ENCODE measurements at regions not wholly inside any gene's neighbourhood (a gene's known extent, or its start where the extent isn't known, plus 50 kb on each side); places are given as distances from the start of the nearest gene placed in this dataset.

DNA sequence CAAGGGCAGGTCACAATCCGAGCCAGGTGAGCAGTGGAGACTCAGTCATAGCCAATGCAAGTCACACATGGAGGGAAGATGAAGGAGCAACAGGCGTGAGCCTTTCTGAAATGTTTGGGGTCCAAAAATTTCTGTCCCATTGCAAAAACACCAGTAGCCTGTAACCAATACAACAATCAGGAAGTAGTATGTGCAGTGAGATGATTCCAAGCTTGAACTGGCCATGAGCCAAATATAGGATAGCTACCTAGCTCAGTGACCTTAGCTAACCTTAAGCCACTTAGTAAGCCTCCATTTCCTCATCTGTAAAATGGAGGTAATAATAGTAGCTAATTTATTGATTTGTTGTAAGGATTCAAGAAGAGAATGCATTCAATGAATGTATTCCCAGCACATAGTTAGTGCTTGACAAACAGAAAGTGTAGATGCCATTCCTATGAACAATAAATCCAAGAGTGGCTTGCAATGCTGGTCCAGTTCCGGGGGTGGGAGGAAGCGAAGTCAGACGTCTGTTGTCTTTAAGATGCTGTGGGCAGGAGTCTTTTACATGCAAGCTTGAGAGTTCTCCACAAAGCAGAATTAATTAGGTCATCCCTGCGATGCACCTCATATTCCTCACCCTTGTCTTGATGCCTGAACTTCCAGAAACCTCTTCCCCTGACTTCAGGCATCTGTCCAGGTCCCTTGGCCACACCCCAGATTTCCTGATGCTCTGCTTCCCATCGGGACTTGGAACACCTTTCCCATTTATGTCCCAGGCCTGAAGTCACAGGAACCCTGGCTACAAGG is 195.7 kb upstream of the UBL3 start:
- Mint-ChIP-seq H3K4me3 (peak overlapping the region in 1 of 4 donors; percentile 40), H3K27me3 (peaks cover 5% of the 10 kb centered on the region), H3K27ac (peak overlapping the region; percentile 2 to 58 (median 12)), H3K36me3 (no peaks in the 10 kb centered on the region), H3K4me1 (peaks cover 4 to 8% (median 6%) of the 10 kb centered on the region in 4 donors), H3K9me3 (peaks cover 0 to 2% (median 0%) of the 10 kb centered on the region in 7 donors)
- Histone ChIP-seq H3K4me3 (ENCODE audit: low read depth, low read length) (no peak overlapping the region), H3K27ac (ENCODE audit: insufficient read depth, low read length, poor library complexity, severe bottlenecking) (no peak overlapping the region), H3K9me3 (ENCODE audit: control insufficient read depth in 2 of 2, low read length in 2 of 2) (no peaks in the 10 kb centered on the region), H3K4me1 (ENCODE audit: control insufficient read depth, insufficient read depth, low read length, poor library complexity, severe bottlenecking) (peaks cover 9% of the 10 kb centered on the region), H3K36me3 (ENCODE audit: control insufficient read depth, insufficient read depth, low read length) (no peaks in the 10 kb centered on the region), H3K27me3 (ENCODE audit: control insufficient read depth, insufficient read depth, low read length) (no peaks in the 10 kb centered on the region)
- ATAC-seq (ENCODE audit: low read depth in 2 of 2) (no peak), DNase-seq (no peak)

- peaks cover 4 to 8% (median 6%) of the 10 kb centered on the region in 4 donors for H3K4me1 Mint-ChIP-seq
- no peaks in the 10 kb centered on the region for H3K27me3 ChIP-seq (ENCODE audit: control insufficient read depth, insufficient read depth, low read length)
- H3K9me3 ChIP-seq (ENCODE audit: control insufficient read depth in 2 of 2, low read length in 2 of 2): no peaks in the 10 kb centered on the region
- ATAC-seq (ENCODE audit: low read depth in 2 of 2) (no peak), DNase-seq (no peak)
- H3K36me3 Mint-ChIP-seq: no peaks in the 10 kb centered on the region
- H3K9me3 Mint-ChIP-seq: peaks cover 0 to 2% (median 0%) of the 10 kb centered on the region in 7 donors
- H3K36me3 ChIP-seq (ENCODE audit: control insufficient read depth, insufficient read depth, low read length): no peaks in the 10 kb centered on the region
- no peak overlapping the region for H3K4me3 ChIP-seq (ENCODE audit: low read depth, low read length)
- H3K4me3 Mint-ChIP-seq: no peak overlapping the region
- H3K27me3 Mint-ChIP-seq: peaks cover 16% of the 10 kb centered on the region
- no peak overlapping the region for H3K27ac Mint-ChIP-seq
- no peak overlapping the region for H3K27ac ChIP-seq (ENCODE audit: insufficient read depth, low read length, poor library complexity, severe bottlenecking)
- H3K4me1 ChIP-seq (ENCODE audit: control insufficient read depth, insufficient read depth, low read length, poor library complexity, severe bottlenecking): peaks cover 9% of the 10 kb centered on the region
Measured at GRCh38 chr13:30044932-30045331, 194.5 kb upstream of the UBL3 start.

GRCh38 chr13:30043631-30043925 is 193.2 kb upstream of the UBL3 start:
- H3K27ac Mint-ChIP-seq: no peak overlapping the region
- H3K27me3 ChIP-seq (ENCODE audit: control insufficient read depth, insufficient read depth, low read length): no peaks in the 10 kb centered on the region

DNA sequence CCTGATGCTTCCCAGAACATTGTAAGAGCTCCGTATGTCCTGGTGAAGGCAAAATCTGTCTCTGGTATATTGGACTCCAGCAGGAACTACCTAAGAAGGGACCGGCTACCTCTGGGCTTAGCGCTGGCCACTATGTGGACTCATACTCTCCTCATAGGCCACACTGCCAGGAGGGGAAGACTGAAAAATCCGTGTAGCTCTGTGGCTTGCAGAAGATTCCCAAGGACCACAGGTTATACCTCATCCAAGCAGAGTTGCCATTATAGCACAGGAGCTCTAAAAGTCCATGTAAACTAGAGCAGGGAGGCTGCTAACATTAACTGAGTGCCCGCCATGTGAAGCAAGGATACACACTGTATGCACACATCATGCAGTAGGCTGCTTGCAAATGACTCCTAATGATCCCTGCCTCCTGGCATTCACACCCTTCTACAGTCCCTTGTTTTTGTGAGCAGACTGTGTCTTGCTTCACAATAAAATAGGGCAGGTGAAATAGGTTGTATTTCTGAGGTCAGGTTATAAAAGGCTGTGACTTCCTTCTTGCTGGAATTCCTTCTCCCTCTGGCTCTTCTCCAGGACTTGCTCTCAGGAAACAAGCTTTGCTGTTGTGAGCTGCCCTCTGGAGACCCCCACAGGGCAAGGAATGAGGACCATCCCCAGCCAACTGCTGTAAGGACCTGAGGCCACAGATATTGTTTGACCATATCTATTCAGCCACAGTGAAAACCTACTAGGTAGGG is 192.6 kb upstream of the UBL3 start:
- Histone ChIP-seq H3K27me3 (ENCODE audit: control insufficient read depth, insufficient read depth, low read length) (peaks cover 3% of the 10 kb centered on the region), H3K36me3 (ENCODE audit: control insufficient read depth, insufficient read depth, low read length) (no peaks in the 10 kb centered on the region), H3K4me3 (ENCODE audit: low read depth, low read length) (no peak overlapping the region), H3K27ac (ENCODE audit: insufficient read depth, low read length, poor library complexity, severe bottlenecking) (no peak overlapping the region), H3K4me1 (ENCODE audit: control insufficient read depth, insufficient read depth, low read length, poor library complexity, severe bottlenecking) (peaks cover 8% of the 10 kb centered on the region), H3K9me3 (ENCODE audit: control insufficient read depth in 2 of 2, low read length in 2 of 2) (no peaks in the 10 kb centered on the region)
- DNase-seq (no peak), ATAC-seq (ENCODE audit: low read depth in 2 of 2) (no peak)
- Mint-ChIP-seq H3K27ac (no peak overlapping the region), H3K9me3 (peaks cover 0 to 4% (median 0%) of the 10 kb centered on the region in 7 donors), H3K27me3 (peaks cover 33% of the 10 kb centered on the region), H3K4me1 (peaks cover 4 to 8% (median 6%) of the 10 kb centered on the region in 4 donors), H3K36me3 (no peaks in the 10 kb centered on the region), H3K4me3 (no peak overlapping the region)

More at GRCh38 chr13:30043631-30043925, 193.2 kb upstream of the UBL3 start:
- no peak for DNase-seq
- Mint-ChIP-seq H3K9me3 (peaks cover 0 to 2% (median 0%) of the 10 kb centered on the region in 7 donors), H3K4me3 (no peak overlapping the region), H3K4me1 (peaks cover 4 to 8% (median 6%) of the 10 kb centered on the region in 4 donors), H3K27me3 (peaks cover 29% of the 10 kb centered on the region), H3K36me3 (no peaks in the 10 kb centered on the region)
- no peak overlapping the region for H3K4me3 ChIP-seq (ENCODE audit: low read depth, low read length)
- ATAC-seq (ENCODE audit: low read depth in 2 of 2): no peak
- H3K27ac ChIP-seq (ENCODE audit: insufficient read depth, low read length, poor library complexity, severe bottlenecking): no peak overlapping the region
- peaks cover 9% of the 10 kb centered on the region for H3K4me1 ChIP-seq (ENCODE audit: control insufficient read depth, insufficient read depth, low read length, poor library complexity, severe bottlenecking)
- H3K9me3 ChIP-seq (ENCODE audit: control insufficient read depth in 2 of 2, low read length in 2 of 2): no peaks in the 10 kb centered on the region
- no peaks in the 10 kb centered on the region for H3K36me3 ChIP-seq (ENCODE audit: control insufficient read depth, insufficient read depth, low read length)

DNA sequence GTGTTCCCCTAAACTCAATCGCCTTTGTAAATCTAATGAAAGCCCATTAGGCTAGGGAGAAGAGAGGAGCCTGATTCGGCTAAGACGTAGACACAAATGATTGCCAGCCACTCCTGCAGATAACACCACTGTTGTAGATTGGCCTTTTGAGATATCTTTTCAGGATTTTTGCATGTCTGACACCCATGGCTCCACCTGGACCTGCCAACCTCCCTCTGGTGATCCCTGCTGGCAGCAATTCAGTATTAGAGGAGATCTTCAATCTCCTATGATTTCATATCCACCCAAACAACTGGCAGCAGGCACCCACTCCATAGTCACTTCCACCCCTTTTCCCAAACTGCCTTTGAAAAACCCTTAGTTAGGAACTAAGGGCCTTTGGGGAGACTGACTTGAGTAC is 191.9 kb upstream of the UBL3 start:
- peaks cover 0 to 4% (median 0%) of the 10 kb centered on the region in 7 donors for H3K9me3 Mint-ChIP-seq
- Histone ChIP-seq H3K9me3 (ENCODE audit: control insufficient read depth in 2 of 2, low read length in 2 of 2) (no peaks in the 10 kb centered on the region), H3K4me3 (ENCODE audit: low read depth, low read length) (no peak overlapping the region), H3K36me3 (ENCODE audit: control insufficient read depth, insufficient read depth, low read length) (no peaks in the 10 kb centered on the region), H3K4me1 (ENCODE audit: control insufficient read depth, insufficient read depth, low read length, poor library complexity, severe bottlenecking) (peaks cover under 1% of the 10 kb centered on the region), H3K27ac (ENCODE audit: insufficient read depth, low read length, poor library complexity, severe bottlenecking) (no peak overlapping the region), H3K27me3 (ENCODE audit: control insufficient read depth, insufficient read depth, low read length) (peaks cover 3% of the 10 kb centered on the region)
- H3K4me3 Mint-ChIP-seq: no peak overlapping the region
- H3K4me1 Mint-ChIP-seq: peaks cover 2 to 4% (median 3%) of the 10 kb centered on the region in 4 donors
- DNase-seq (no peak), ATAC-seq (ENCODE audit: low read depth in 2 of 2) (no peak)
- H3K27me3 Mint-ChIP-seq: peaks cover 38% of the 10 kb centered on the region
- H3K27ac Mint-ChIP-seq: no peak overlapping the region
- H3K36me3 Mint-ChIP-seq: no peaks in the 10 kb centered on the region

DNA sequence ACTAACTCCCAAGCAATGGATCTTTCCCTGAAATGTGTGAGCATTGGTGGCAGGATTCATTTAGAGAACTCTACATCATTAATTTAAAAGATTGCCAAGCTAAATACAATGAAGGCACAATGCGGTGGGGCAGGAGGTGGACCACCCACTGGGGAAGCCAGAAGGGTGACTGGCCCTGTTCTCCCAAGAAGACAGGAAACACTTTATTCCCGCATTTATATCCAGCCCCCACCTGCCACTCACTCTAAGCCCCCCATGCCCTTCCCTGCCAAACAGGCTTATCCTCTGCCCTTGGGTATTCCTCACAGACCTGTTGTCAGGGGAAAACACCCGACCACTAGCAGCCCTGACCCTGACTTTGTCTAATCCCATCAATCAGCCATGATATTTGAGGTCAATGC is 189.1 kb upstream of the UBL3 start:
- H3K4me1 Mint-ChIP-seq: no peaks in the 10 kb centered on the region
- peaks cover 47% of the 10 kb centered on the region for H3K27me3 Mint-ChIP-seq

GRCh38 chr13:30038884-30039283 is 188.5 kb upstream of the UBL3 start:
- no peak for ATAC-seq (ENCODE audit: low read depth in 2 of 2)
- no peak for DNase-seq
- no peak overlapping the region for H3K4me3 ChIP-seq (ENCODE audit: low read depth, low read length)
- H3K27ac Mint-ChIP-seq: no peak overlapping the region
- no peaks in the 10 kb centered on the region for H3K9me3 ChIP-seq (ENCODE audit: control insufficient read depth in 2 of 2, low read length in 2 of 2)
- H3K9me3 Mint-ChIP-seq: peaks cover 0 to 2% (median 0%) of the 10 kb centered on the region in 7 donors
- H3K4me1 ChIP-seq (ENCODE audit: control insufficient read depth, insufficient read depth, low read length, poor library complexity, severe bottlenecking): no peaks in the 10 kb centered on the region
- peaks cover 47% of the 10 kb centered on the region for H3K27me3 Mint-ChIP-seq
- no peaks in the 10 kb centered on the region for H3K4me1 Mint-ChIP-seq
- no peaks in the 10 kb centered on the region for H3K36me3 Mint-ChIP-seq
- peaks cover 3% of the 10 kb centered on the region for H3K27me3 ChIP-seq (ENCODE audit: control insufficient read depth, insufficient read depth, low read length)
- H3K4me3 Mint-ChIP-seq: no peak overlapping the region
- H3K27ac ChIP-seq (ENCODE audit: insufficient read depth, low read length, poor library complexity, severe bottlenecking): no peak overlapping the region
- no peaks in the 10 kb centered on the region for H3K36me3 ChIP-seq (ENCODE audit: control insufficient read depth, insufficient read depth, low read length)

More for the DNA sequence above, 189.1 kb upstream of the UBL3 start:
- H3K4me1 ChIP-seq (ENCODE audit: control insufficient read depth, insufficient read depth, low read length, poor library complexity, severe bottlenecking): no peaks in the 10 kb centered on the region
- no peak overlapping the region for H3K27ac Mint-ChIP-seq
- H3K27ac ChIP-seq (ENCODE audit: insufficient read depth, low read length, poor library complexity, severe bottlenecking): no peak overlapping the region
- H3K4me3 Mint-ChIP-seq: no peak overlapping the region
- no peaks in the 10 kb centered on the region for H3K9me3 ChIP-seq (ENCODE audit: control insufficient read depth in 2 of 2, low read length in 2 of 2)
- DNase-seq (no peak), ATAC-seq (ENCODE audit: low read depth in 2 of 2) (no peak)
- H3K36me3 Mint-ChIP-seq: no peaks in the 10 kb centered on the region
- no peak overlapping the region for H3K4me3 ChIP-seq (ENCODE audit: low read depth, low read length)
- no peaks in the 10 kb centered on the region for H3K36me3 ChIP-seq (ENCODE audit: control insufficient read depth, insufficient read depth, low read length)
- peaks cover 3% of the 10 kb centered on the region for H3K27me3 ChIP-seq (ENCODE audit: control insufficient read depth, insufficient read depth, low read length)
- H3K9me3 Mint-ChIP-seq: peaks cover 0 to 2% (median 0%) of the 10 kb centered on the region in 7 donors

All from CD4-positive, CD25-positive, alpha-beta regulatory T cell (primary cell).